GM12891 (cell line): ENCODE measurements at regions not wholly inside any gene's neighbourhood (a gene's known extent, or its start where the extent isn't known, plus 50 kb on each side); places are given as distances from the start of the nearest gene placed in this dataset.
"Not testable (repeated sequence)": the region's sequence is repeated elsewhere in the genome, so short reads cannot be mapped to it uniquely, and the experiment has no call there.

Experiments
- POLR2A ChIP-seq: IDR thresholded peaks from 2 replicates; pipeline ENCODE4 v1.6.1; 2011; ENCODE audit warnings: low read depth, low read length, control low read depth
- TAF1 ChIP-seq: IDR thresholded peaks from 2 replicates; pipeline ENCODE4 v1.6.1; 2011; ENCODE audit warnings: low read depth, low read length, control low read depth

- not testable (repeated sequence) for TF ChIP-seq POLR2A, TAF1
These were observed 62.4 kb upstream of the PCSK1 start for GRCh38 chr5:96495412-96495811.
